WTC11 (cell line): ENCODE measurements at regions not wholly inside any gene's neighbourhood (a gene's known extent, or its start where the extent isn't known, plus 50 kb on each side); places are given as distances from the start of the nearest gene placed in this dataset.

Source experiments
- ARID4B ChIP-seq: sonication (generic); formaldehyde crosslinking; IDR thresholded peaks from 2 replicates; pipeline ENCODE4 v1.8.0; 2023; ENCODE audit warnings: missing genetic modification reagents, mild to moderate bottlenecking, borderline replicate concordance
- CREB1 ChIP-seq: sonication (generic); formaldehyde crosslinking; IDR thresholded peaks from 2 replicates; pipeline ENCODE4 v1.8.0; 2023; ENCODE audit warnings: mild to moderate bottlenecking, missing genetic modification reagents
- ELF4 ChIP-seq: sonication (generic); formaldehyde crosslinking; IDR thresholded peaks from 2 replicates; pipeline ENCODE4 v1.8.1; 2022; ENCODE audit warnings: low read depth, mild to moderate bottlenecking, moderate library complexity, missing genetic modification reagents
- FOXK1 ChIP-seq: sonication (generic); formaldehyde crosslinking; IDR thresholded peaks from 2 replicates; pipeline ENCODE4 v1.8.0; 2022; ENCODE audit warnings: mild to moderate bottlenecking, moderate library complexity, missing genetic modification reagents
- NR2C2 ChIP-seq: sonication (generic); formaldehyde crosslinking; IDR thresholded peaks from 2 replicates; pipeline ENCODE4 v1.8.0; 2022; ENCODE audit warnings: mild to moderate bottlenecking, missing genetic modification reagents
- RELA ChIP-seq: sonication (generic); formaldehyde crosslinking; IDR thresholded peaks from 2 replicates; pipeline ENCODE4 v1.8.1; 2022; ENCODE audit warnings: missing genetic modification reagents, mild to moderate bottlenecking, borderline replicate concordance
- SMAD4 ChIP-seq: sonication (generic); formaldehyde crosslinking; IDR thresholded peaks from 2 replicates; pipeline ENCODE4 v1.8.0; 2022; ENCODE audit warnings: mild to moderate bottlenecking, missing genetic modification reagents
- TF ChIP-seq, protein P1 (sequence below): fragments of 200-600 bp; IDR thresholded peaks from 2 replicates; pipeline ENCODE4 v1.8.0; 2022; ENCODE audit warnings: antibody characterized with exemption
- TF ChIP-seq, protein P2 (sequence below): fragments of 250-450 bp; sonication (Bioruptor Pico); IDR thresholded peaks from 2 replicates; pipeline ENCODE4 v2.1.2; 2022; ENCODE audit warnings: mild to moderate bottlenecking, moderate library complexity

DNA sequence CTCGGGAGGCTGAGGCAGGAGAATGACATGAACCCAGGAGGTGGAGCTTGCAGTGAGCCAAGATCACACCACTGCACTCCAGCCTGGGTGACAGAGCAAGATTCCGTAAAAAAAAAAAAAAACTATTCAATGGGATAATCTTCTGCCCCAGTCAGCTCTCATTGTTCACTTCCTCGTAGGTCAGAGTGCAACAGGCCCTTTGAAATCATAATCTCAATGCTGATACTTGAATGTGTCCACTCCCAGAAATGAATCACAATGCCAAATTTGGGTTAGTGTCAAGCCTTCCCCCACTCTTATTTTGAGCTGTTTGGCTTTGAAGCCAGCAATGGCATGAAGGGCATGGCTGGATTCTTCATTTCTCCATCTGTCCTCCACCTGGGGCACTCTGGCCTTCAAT lies 610.3 kb upstream of the KLF4 start:
- TF ChIP-seq FOXK1 (CRISPR knock-in tag) (no peak), ARID4B (no peak), SMAD4 (CRISPR knock-in tag) (no peak), CREB1 (no peak), RELA (no peak), ELF4 (CRISPR knock-in tag) (no peak), NR2C2 (no peak)
- TF ChIP-seq, protein P1, sequence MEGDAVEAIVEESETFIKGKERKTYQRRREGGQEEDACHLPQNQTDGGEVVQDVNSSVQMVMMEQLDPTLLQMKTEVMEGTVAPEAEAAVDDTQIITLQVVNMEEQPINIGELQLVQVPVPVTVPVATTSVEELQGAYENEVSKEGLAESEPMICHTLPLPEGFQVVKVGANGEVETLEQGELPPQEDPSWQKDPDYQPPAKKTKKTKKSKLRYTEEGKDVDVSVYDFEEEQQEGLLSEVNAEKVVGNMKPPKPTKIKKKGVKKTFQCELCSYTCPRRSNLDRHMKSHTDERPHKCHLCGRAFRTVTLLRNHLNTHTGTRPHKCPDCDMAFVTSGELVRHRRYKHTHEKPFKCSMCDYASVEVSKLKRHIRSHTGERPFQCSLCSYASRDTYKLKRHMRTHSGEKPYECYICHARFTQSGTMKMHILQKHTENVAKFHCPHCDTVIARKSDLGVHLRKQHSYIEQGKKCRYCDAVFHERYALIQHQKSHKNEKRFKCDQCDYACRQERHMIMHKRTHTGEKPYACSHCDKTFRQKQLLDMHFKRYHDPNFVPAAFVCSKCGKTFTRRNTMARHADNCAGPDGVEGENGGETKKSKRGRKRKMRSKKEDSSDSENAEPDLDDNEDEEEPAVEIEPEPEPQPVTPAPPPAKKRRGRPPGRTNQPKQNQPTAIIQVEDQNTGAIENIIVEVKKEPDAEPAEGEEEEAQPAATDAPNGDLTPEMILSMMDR = no peak
- TF ChIP-seq, protein P2, sequence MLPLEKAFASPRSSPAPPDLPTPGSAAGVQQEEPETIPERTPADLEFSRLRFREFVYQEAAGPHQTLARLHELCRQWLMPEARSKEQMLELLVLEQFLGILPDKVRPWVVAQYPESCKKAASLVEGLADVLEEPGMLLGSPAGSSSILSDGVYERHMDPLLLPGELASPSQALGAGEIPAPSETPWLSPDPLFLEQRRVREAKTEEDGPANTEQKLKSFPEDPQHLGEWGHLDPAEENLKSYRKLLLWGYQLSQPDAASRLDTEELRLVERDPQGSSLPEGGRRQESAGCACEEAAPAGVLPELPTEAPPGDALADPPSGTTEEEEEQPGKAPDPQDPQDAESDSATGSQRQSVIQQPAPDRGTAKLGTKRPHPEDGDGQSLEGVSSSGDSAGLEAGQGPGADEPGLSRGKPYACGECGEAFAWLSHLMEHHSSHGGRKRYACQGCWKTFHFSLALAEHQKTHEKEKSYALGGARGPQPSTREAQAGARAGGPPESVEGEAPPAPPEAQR (CRISPR knock-in tag) = no peak
